Nephron progenitor cell (in vitro differentiated cells): ENCODE measurements at regions not wholly inside any gene's neighbourhood (a gene's known extent, or its start where the extent isn't known, plus 50 kb on each side); places are given as distances from the start of the nearest gene placed in this dataset.

ENCODE experiments used
- DNase-seq: peaks from one replicate; pipeline ENCODE4 v3.0.0; 2021
- H3K27ac Mint-ChIP-seq: 2 replicates; pipeline ENCODE4 v1.8.0; 2021; ENCODE audit warnings: mild to moderate bottlenecking, moderate library complexity, mixed read lengths
- H3K27me3 Mint-ChIP-seq: 2 replicates; pipeline ENCODE4 v1.8.0; 2021; ENCODE audit warnings: mild to moderate bottlenecking, low read depth, mixed read lengths; ENCODE audit not compliant: poor library complexity
- H3K36me3 Mint-ChIP-seq: 2 replicates; pipeline ENCODE4 v1.8.0; 2021; ENCODE audit warnings: low read depth, mixed read lengths
- H3K4me1 Mint-ChIP-seq: 2 replicates; pipeline ENCODE4 v1.8.0; 2021; ENCODE audit warnings: mixed read lengths
- H3K4me3 Mint-ChIP-seq: 2 replicates; pipeline ENCODE4 v1.8.0; 2021; ENCODE audit warnings: mild to moderate bottlenecking, moderate library complexity, mixed read lengths
- H3K9me3 Mint-ChIP-seq: 2 replicates; pipeline ENCODE4 v1.8.0; 2021; ENCODE audit warnings: mild to moderate bottlenecking, moderate library complexity, mixed read lengths
- CTCF ChIP-seq: fragments of 200-600 bp; sonication (generic); IDR thresholded peaks from 2 replicates; pipeline ENCODE4 v1.5.0; 2021; ENCODE audit warnings: antibody characterized with exemption

DNA sequence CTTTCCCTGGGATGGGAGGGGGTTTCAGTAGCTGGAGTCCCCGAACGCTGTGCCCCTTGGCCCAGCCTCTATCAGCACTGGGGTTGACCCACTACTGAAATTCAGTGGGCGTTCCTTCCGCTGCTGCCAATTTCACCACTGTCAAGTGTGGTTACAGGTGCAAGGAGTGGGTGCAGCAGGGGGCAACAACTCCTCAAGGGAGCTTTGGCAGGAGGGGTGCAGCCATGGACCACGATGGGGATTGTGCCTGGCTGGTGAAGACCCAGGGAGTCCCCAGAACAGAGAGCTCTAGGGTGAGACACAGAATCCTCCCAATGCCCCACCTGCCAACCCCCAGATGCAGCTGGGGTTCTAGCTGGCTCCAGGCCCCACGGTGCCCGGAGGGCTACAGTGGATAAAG, 123.5 kb upstream of the SDK2 start:
- Mint-ChIP-seq H3K27me3 (peaks cover 54% of the 10 kb centered on the region), H3K36me3 (no peaks in the 10 kb centered on the region), H3K9me3 (no peaks in the 10 kb centered on the region), H3K4me1 (peaks cover 2% of the 10 kb centered on the region), H3K4me3 (no peak overlapping the region), H3K27ac (no peak overlapping the region)
- DNase-seq, result no peak
- TF ChIP-seq CTCF, result no peak

DNA sequence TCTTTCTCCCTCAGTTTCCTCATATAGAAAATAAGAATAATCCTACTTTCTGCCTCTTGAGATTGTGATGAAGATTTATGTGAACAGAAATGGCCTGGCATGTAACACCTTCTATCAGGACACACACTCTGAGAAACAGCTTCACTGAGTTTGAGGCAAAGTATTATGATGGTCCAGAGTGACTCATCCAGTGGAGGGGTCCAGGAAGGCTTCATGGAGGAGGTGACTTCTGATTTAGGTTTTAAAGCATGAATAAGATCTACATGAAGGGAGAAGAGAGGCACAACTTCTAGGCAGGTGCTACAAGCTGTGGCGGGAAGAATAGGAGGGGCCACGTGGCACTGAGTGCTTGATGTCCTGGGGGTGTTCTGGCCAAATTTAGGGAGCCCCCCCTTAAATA, 124.4 kb upstream of the SDK2 start:
- H3K9me3 Mint-ChIP-seq, result no peaks in the 10 kb centered on the region
- no peak for DNase-seq
- H3K4me3 Mint-ChIP-seq, result no peak overlapping the region
- no peaks in the 10 kb centered on the region for H3K36me3 Mint-ChIP-seq
- H3K4me1 Mint-ChIP-seq, result peaks cover 5% of the 10 kb centered on the region
- no peak overlapping the region for H3K27ac Mint-ChIP-seq
- TF ChIP-seq CTCF, result no peak
- H3K27me3 Mint-ChIP-seq, result peaks cover 62% of the 10 kb centered on the region

DNA sequence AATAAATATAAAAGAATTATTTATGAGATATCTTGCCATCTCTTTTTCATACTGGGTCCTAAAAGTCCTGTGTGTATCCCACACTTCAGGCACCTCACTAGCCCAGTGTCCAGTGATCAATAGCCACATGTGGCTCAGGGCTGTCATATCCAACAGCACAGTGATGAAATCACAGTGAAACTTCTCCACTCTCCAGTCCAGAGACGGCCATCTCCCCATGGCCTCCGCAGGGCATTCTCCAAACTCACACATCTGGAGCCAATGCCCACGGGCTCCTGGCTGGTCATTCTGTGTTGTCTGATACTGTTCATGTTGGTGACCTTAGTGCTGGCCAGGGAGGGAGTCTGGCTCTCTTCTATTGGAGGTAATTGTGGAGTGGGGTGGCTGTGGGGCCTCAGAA, 125.2 kb upstream of the SDK2 start:
- peaks cover 7% of the 10 kb centered on the region for H3K4me1 Mint-ChIP-seq
- DNase-seq, result no peak
- no peak for TF ChIP-seq CTCF
- no peaks in the 10 kb centered on the region for H3K36me3 Mint-ChIP-seq
- H3K9me3 Mint-ChIP-seq, result no peaks in the 10 kb centered on the region
- peaks cover 55% of the 10 kb centered on the region for H3K27me3 Mint-ChIP-seq
- no peak overlapping the region for H3K27ac Mint-ChIP-seq
- no peak overlapping the region for H3K4me3 Mint-ChIP-seq

GRCh38 chr17:73770115-73770848, 126.0 kb upstream of the SDK2 start:
- no peak for TF ChIP-seq CTCF
- peaks cover 15% of the 10 kb centered on the region for H3K4me1 Mint-ChIP-seq
- H3K9me3 Mint-ChIP-seq, result no peaks in the 10 kb centered on the region
- H3K27ac Mint-ChIP-seq, result no peak overlapping the region
- DNase-seq, result no peak
- H3K27me3 Mint-ChIP-seq, result peaks cover 54% of the 10 kb centered on the region
- no peaks in the 10 kb centered on the region for H3K36me3 Mint-ChIP-seq
- no peak overlapping the region for H3K4me3 Mint-ChIP-seq

- Mint-ChIP-seq H3K4me3 (no peak overlapping the region), H3K36me3 (no peaks in the 10 kb centered on the region), H3K27ac (no peak overlapping the region), H3K4me1 (peaks cover 15% of the 10 kb centered on the region), H3K9me3 (peaks cover 3% of the 10 kb centered on the region), H3K27me3 (peaks cover 54% of the 10 kb centered on the region)
- no peak for TF ChIP-seq CTCF
- no peak for DNase-seq
These were observed 126.6 kb upstream of the SDK2 start for GRCh38 chr17:73770849-73771229.

DNA sequence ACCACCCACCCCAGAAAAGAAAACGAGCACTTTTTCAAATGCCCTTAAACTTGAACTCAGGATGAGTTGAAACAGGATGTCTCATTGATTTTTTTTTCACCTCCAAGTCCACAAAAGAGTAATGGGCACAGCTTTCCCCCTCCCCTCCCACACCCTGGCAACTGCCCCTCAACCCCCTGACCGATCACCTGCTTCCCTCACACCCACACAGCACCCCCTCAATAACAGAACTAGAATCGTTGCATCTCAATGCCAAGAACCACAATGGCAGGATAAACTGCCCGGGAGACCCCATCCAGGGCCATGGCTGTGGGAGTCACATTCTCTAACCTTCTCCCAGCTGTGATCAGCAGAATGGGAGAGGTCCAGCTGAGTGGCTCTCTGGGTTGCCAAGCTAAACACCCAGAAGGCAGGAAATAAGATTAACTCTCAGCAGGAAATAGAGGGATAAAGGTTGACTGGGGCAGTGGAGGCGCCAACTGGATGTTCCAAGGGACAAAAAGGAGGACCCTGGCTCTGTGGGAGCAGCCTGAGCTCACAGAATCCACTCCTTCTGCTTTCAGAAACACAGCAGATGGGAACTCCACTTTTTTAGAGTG, 128.0 kb upstream of the SDK2 start:
- no peak overlapping the region for H3K27ac Mint-ChIP-seq
- H3K9me3 Mint-ChIP-seq, result peaks cover 16% of the 10 kb centered on the region
- peaks cover 15% of the 10 kb centered on the region for H3K4me1 Mint-ChIP-seq
- H3K4me3 Mint-ChIP-seq, result no peak overlapping the region
- H3K27me3 Mint-ChIP-seq, result peaks cover 48% of the 10 kb centered on the region
- no peak for DNase-seq
- H3K36me3 Mint-ChIP-seq, result no peaks in the 10 kb centered on the region
- no peak for TF ChIP-seq CTCF
